Mucosa of stomach (tissue), 1 donor: ENCODE measurements at regions not wholly inside any gene's neighbourhood (a gene's known extent, or its start where the extent isn't known, plus 50 kb on each side); places are given as distances from the start of the nearest gene placed in this dataset.

Source experiments
- H3K27me3 ChIP-seq: one replicate; pipeline ENCODE4 v1.7.0; 2013; ENCODE audit warnings: mild to moderate bottlenecking, low read length; ENCODE audit not compliant: control insufficient read depth, insufficient read depth
- H3K36me3 ChIP-seq: one replicate; pipeline ENCODE4 v1.7.0; 2013; ENCODE audit warnings: low read length; ENCODE audit not compliant: control insufficient read depth, insufficient read depth
- H3K4me1 ChIP-seq: one replicate; pipeline ENCODE4 v1.7.0; 2013; ENCODE audit warnings: mild to moderate bottlenecking, low read length; ENCODE audit not compliant: control insufficient read depth, insufficient read depth
- H3K4me3 ChIP-seq: one replicate; pipeline ENCODE4 v1.7.0; 2013; ENCODE audit warnings: low read length
- H3K9ac ChIP-seq: one replicate; pipeline ENCODE4 v1.7.0; 2013; ENCODE audit warnings: mild to moderate bottlenecking, low read length, moderate library complexity
- H3K9me3 ChIP-seq: one replicate; pipeline ENCODE4 v1.7.0; 2013; ENCODE audit warnings: mild to moderate bottlenecking, low read length, moderate library complexity; ENCODE audit not compliant: control insufficient read depth
- donor health status: Pancreatic carcinoma.

DNA sequence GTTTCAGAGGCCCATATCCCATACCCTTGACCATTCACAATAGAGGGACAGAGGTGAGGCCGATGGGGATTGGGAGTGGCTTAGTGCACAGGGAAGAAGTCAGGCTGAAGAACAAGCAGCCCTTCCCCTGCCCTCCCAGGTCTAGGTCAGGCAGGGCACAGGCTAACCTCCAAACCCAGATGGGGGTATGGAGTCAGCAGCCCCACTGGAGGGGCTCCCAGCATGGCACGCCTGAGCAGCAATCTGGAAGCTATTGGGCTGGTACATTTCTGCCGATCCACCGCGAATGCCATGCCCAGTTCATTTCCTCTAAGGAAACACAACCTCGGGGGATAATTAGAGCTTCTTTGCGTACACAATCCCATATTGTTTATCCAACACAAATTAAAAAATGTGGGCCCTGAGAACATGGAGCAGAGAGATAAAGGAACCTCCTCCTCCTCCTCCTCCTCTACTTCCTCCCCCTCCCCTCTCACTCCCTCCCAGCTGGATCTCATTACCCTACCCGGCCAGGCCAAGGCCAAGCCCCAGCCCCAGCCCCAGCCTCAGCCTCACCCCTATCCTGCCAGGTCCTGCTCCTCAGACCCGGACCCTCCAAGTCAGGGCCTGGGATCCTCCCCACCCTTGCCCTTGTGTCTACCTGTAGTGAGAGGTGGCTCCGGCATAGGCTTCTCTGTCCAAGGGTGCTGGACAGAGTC is 83.0 kb downstream of the PJA1 start:
- no peaks in the 10 kb centered on the region for H3K9me3 ChIP-seq
- H3K36me3 ChIP-seq = no peaks in the 10 kb centered on the region
- H3K4me3 ChIP-seq = no peak overlapping the region
- no peaks in the 10 kb centered on the region for H3K27me3 ChIP-seq
- H3K4me1 ChIP-seq = no peaks in the 10 kb centered on the region
- no peak overlapping the region for H3K9ac ChIP-seq

GRCh38 chrX:69080855-69081465 is 84.3 kb downstream of the PJA1 start:
- H3K4me3 ChIP-seq = no peak overlapping the region
- no peaks in the 10 kb centered on the region for H3K9me3 ChIP-seq
- no peaks in the 10 kb centered on the region for H3K4me1 ChIP-seq
- no peaks in the 10 kb centered on the region for H3K27me3 ChIP-seq
- H3K36me3 ChIP-seq = no peaks in the 10 kb centered on the region
- no peak overlapping the region for H3K9ac ChIP-seq

GRCh38 chrX:69079268-69079667 is 86.0 kb downstream of the PJA1 start:
- H3K36me3 ChIP-seq = no peaks in the 10 kb centered on the region
- H3K4me1 ChIP-seq = no peaks in the 10 kb centered on the region
- no peak overlapping the region for H3K4me3 ChIP-seq
- H3K27me3 ChIP-seq = no peaks in the 10 kb centered on the region
- H3K9ac ChIP-seq = no peak overlapping the region
- no peaks in the 10 kb centered on the region for H3K9me3 ChIP-seq

DNA sequence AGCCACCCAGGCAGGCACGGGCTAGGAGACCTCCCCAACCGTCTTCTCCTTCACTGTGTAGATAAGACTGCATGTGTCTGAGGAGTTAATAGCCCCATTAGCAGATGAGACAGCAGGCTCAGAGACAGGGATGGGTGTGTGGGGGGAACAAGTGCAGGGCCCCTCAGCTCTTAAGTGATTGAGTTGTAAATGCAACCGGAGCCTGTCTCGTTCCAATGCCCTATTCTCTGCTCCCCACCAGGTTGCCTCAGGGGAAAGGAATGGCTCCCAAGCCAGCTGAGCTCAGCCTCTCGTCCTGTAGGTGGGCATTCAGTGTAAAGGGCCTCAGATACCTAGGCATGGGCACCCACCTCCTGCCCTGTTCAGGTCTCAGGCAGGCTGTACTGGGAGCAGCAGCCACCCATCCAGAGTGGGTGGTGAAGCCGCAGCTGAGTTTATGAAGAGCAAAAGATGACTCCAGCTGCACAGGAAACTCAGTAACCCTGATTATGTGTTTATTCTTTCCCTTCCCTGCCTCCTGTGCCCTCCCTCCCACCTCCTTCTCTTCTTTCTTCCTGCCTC is 87.3 kb downstream of the PJA1 start:
- Histone ChIP-seq H3K36me3 (no peaks in the 10 kb centered on the region), H3K4me3 (no peak overlapping the region), H3K9ac (no peak overlapping the region), H3K9me3 (no peaks in the 10 kb centered on the region), H3K4me1 (no peaks in the 10 kb centered on the region), H3K27me3 (no peaks in the 10 kb centered on the region)

DNA sequence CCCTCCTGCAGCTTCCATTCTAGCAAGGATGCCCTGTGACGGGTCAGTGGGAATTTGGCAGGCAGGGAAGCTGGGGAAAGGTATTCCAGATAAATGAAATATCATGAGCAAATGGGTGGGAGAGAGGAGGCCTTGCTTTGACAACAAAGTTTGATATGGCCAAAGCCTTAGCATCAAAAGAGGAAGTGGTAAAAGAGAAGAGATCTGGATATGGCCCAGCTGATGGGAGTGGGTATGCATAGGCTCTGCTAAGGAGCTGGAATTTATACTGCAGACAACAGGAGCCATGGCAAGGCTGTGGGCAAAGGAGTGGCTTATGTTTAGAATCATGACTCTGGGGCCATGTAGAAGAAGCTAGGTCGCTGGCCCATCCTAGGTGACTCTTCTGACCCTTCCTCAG is 89.2 kb downstream of the PJA1 start:
- no peaks in the 10 kb centered on the region for H3K36me3 ChIP-seq
- H3K9ac ChIP-seq = no peak overlapping the region
- no peaks in the 10 kb centered on the region for H3K27me3 ChIP-seq

GRCh38 chrX:69074726-69075125 is 90.5 kb downstream of the PJA1 start:
- no peak overlapping the region for H3K4me3 ChIP-seq
- no peaks in the 10 kb centered on the region for H3K36me3 ChIP-seq
- no peaks in the 10 kb centered on the region for H3K4me1 ChIP-seq
- no peaks in the 10 kb centered on the region for H3K27me3 ChIP-seq
- no peak overlapping the region for H3K9ac ChIP-seq
- H3K9me3 ChIP-seq = no peaks in the 10 kb centered on the region

More for the DNA sequence above, 89.2 kb downstream of the PJA1 start:
- no peaks in the 10 kb centered on the region for H3K4me1 ChIP-seq
- no peaks in the 10 kb centered on the region for H3K9me3 ChIP-seq
- no peak overlapping the region for H3K4me3 ChIP-seq

DNA sequence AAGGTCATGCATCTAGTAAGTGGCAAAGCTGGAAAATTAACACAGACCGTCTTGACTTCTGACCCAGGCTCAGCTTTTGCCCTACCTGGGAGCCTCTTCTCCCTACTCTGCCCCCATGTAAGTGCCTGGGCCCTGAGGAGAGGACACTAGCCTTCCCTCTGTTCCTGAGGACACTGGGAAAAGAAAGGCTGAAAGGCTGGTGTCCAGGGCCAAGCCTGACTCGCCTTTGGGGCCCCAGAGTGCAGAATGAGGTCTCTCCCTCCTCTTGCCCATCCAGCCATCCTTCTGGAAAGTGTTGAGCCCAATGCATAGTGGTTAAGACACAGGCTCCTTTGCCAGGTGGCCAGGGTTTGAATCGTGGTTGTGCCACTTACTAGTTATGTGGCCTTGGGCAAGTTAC is 91.5 kb downstream of the PJA1 start:
- H3K36me3 ChIP-seq = no peaks in the 10 kb centered on the region
- no peaks in the 10 kb centered on the region for H3K4me1 ChIP-seq
- H3K4me3 ChIP-seq = no peak overlapping the region
- no peak overlapping the region for H3K9ac ChIP-seq
- no peaks in the 10 kb centered on the region for H3K9me3 ChIP-seq
- H3K27me3 ChIP-seq = no peaks in the 10 kb centered on the region

DNA sequence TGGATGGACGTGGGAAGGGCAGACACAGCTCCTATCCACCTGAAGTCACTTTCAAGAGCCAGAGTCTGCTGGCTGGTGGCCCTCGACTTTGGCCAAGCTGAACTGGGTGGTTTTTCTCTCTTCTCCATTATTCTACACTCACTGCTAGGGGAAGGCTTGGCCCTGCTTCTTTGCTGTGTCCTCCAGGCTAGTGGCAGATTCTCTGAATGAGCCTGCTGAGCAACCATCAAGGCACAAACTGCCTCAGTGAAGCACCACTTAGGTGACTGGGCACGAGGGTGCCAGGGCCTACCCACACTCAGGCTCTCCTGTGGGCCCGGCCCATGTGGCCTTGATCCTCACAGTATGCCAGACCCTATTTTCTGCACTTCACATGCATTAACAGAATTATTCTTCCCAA is 92.0 kb downstream of the PJA1 start:
- Histone ChIP-seq H3K9ac (no peak overlapping the region), H3K4me3 (no peak overlapping the region), H3K36me3 (no peaks in the 10 kb centered on the region), H3K9me3 (no peaks in the 10 kb centered on the region), H3K4me1 (no peaks in the 10 kb centered on the region), H3K27me3 (no peaks in the 10 kb centered on the region)

DNA sequence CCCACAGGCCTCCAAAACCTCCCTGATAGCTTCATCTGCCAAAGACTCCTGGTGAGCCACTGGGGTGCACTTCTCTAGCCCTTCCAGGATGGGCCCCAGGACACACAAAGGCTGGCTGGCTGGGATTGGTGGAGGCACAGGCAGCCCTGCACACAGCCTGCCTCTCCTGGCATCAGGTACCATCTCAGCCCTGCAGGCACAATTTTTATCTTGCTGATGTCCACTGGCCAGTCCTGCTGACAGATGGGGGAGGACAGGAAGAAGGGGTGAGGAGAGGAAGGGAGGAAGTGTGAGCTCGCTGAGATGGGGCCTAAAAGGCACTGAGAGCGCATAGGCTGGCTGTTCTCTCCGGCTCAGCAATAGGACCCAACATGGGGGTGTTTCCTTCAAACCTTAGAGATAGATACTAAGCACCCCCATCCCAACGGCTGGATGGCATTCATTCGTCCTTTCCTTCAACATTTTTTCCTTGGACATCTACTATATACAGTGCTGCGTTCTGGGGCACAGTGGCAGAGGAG is 92.7 kb downstream of the PJA1 start:
- no peaks in the 10 kb centered on the region for H3K27me3 ChIP-seq
- no peak overlapping the region for H3K9ac ChIP-seq
- H3K4me1 ChIP-seq = no peaks in the 10 kb centered on the region
- no peak overlapping the region for H3K4me3 ChIP-seq
- no peaks in the 10 kb centered on the region for H3K36me3 ChIP-seq
- no peaks in the 10 kb centered on the region for H3K9me3 ChIP-seq

- no peak overlapping the region for H3K4me3 ChIP-seq
- no peak overlapping the region for H3K9ac ChIP-seq
- no peaks in the 10 kb centered on the region for H3K36me3 ChIP-seq
- H3K9me3 ChIP-seq = no peaks in the 10 kb centered on the region
- H3K27me3 ChIP-seq = no peaks in the 10 kb centered on the region
- H3K4me1 ChIP-seq = no peaks in the 10 kb centered on the region
Observed at GRCh38 chrX:69070949-69071650, 94.2 kb downstream of the PJA1 start.

GRCh38 chrX:69069876-69070275 is 95.4 kb downstream of the PJA1 start:
- no peaks in the 10 kb centered on the region for H3K9me3 ChIP-seq
- no peak overlapping the region for H3K4me3 ChIP-seq
- H3K36me3 ChIP-seq = no peaks in the 10 kb centered on the region
- H3K9ac ChIP-seq = no peak overlapping the region
- H3K27me3 ChIP-seq = no peaks in the 10 kb centered on the region
- no peaks in the 10 kb centered on the region for H3K4me1 ChIP-seq

- Histone ChIP-seq H3K4me3 (no peak overlapping the region), H3K27me3 (no peaks in the 10 kb centered on the region), H3K36me3 (no peaks in the 10 kb centered on the region), H3K9ac (no peak overlapping the region), H3K4me1 (no peaks in the 10 kb centered on the region), H3K9me3 (no peaks in the 10 kb centered on the region)
Observed at GRCh38 chrX:69069086-69069445, 96.2 kb downstream of the PJA1 start.
